Neural cell (in vitro differentiated cells): ENCODE measurements at regions not wholly inside any gene's neighbourhood (a gene's known extent, or its start where the extent isn't known, plus 50 kb on each side); places are given as distances from the start of the nearest gene placed in this dataset.

Experiments used
- H2AFZ ChIP-seq: fragments of 200-600, 300-800 bp; sonication (generic), shearing (Covaris generic); 2 replicates; pipeline ENCODE4 v1.6.0; 2014; ENCODE audit warnings: low read depth, mild to moderate bottlenecking, antibody characterized with exemption, low read length, moderate library complexity
- H3F3A ChIP-seq: fragments of 200-600 bp; shearing (Covaris generic); 2 replicates; pipeline ENCODE4 v1.6.1; 2016; ENCODE audit warnings: mild to moderate bottlenecking, moderate library complexity, mixed read lengths, antibody characterized with exemption, low read length; ENCODE audit not compliant: insufficient read depth, poor library complexity, severe bottlenecking
- H3K27ac ChIP-seq: fragments of 200-600, 300-800 bp; sonication (generic), shearing (Covaris generic); 2 replicates; pipeline ENCODE4 v1.5.1; 2014; ENCODE audit warnings: mild to moderate bottlenecking, low read length, moderate library complexity
- H3K27me3 ChIP-seq: fragments of 300-800, 200-600 bp; sonication (generic), shearing (Covaris generic); 2 replicates; pipeline ENCODE4 v1.6.0; 2014; ENCODE audit warnings: mild to moderate bottlenecking, low read depth, low read length, moderate library complexity; ENCODE audit not compliant: insufficient read depth
- H3K36me3 ChIP-seq: fragments of 300-800, 200-600 bp; sonication (generic), shearing (Covaris generic); 2 replicates; pipeline ENCODE4 v1.5.1; 2014; ENCODE audit warnings: mild to moderate bottlenecking, antibody characterized with exemption, low read length, moderate library complexity; ENCODE audit not compliant: insufficient read depth
- H3K4me2 ChIP-seq: fragments of 300-800, 200-600 bp; sonication (generic), shearing (Covaris generic); 2 replicates; pipeline ENCODE4 v1.6.0; 2014; ENCODE audit warnings: mild to moderate bottlenecking, low read length
- H3K4me3 ChIP-seq: fragments of 300-800, 200-600 bp; sonication (generic), shearing (Covaris generic); 2 replicates; pipeline ENCODE4 v1.5.1; 2014; ENCODE audit warnings: mild to moderate bottlenecking, low read length, moderate library complexity
- H3K79me2 ChIP-seq: fragments of 200-600 bp; shearing (Covaris generic); replicated peaks from 2 replicates; pipeline ENCODE4 v1.6.0; 2014; ENCODE audit warnings: mild to moderate bottlenecking, low read length, moderate library complexity; ENCODE audit not compliant: insufficient read depth
- H3K9ac ChIP-seq: fragments of 300-800, 200-600 bp; sonication (generic), shearing (Covaris generic); 2 replicates; pipeline ENCODE4 v1.6.1; 2016; ENCODE audit warnings: mild to moderate bottlenecking, low read length, mixed read lengths
- H3K9me2 ChIP-seq: fragments of 200-600 bp; shearing (Covaris generic); 2 replicates; pipeline ENCODE4 v1.6.1; 2016; ENCODE audit warnings: mild to moderate bottlenecking, low read length, mixed read lengths; ENCODE audit not compliant: insufficient read depth
- H3K9me3 ChIP-seq: fragments of 200-600, 300-800 bp; sonication (generic), shearing (Covaris generic); 2 replicates; pipeline ENCODE4 v1.6.1; 2016; ENCODE audit warnings: mild to moderate bottlenecking, mixed run types, low read length, moderate library complexity, mixed read lengths
- H4K20me1 ChIP-seq: fragments of 200-600 bp; shearing (Covaris generic); 2 replicates; pipeline ENCODE4 v1.6.1; 2016; ENCODE audit warnings: mild to moderate bottlenecking, mixed run types; ENCODE audit not compliant: insufficient read depth
- EP300 ChIP-seq: fragments of 450-650 bp; conservative IDR thresholded peaks from 2 replicates; pipeline ENCODE4 v1.6.1; 2014; ENCODE audit warnings: antibody characterized with exemption, mild to moderate bottlenecking, moderate library complexity; ENCODE audit not compliant: poor library complexity, severe bottlenecking
- EZH2 ChIP-seq: fragments of 200-600, 300-800 bp; shearing (Covaris generic), sonication (generic); IDR thresholded peaks from 2 replicates; pipeline ENCODE4 v1.6.1; 2014; ENCODE audit warnings: antibody characterized with exemption, low read length, borderline replicate concordance, mild to moderate bottlenecking; ENCODE audit not compliant: insufficient read depth, poor library complexity, severe bottlenecking
- MXI1 ChIP-seq: fragments of 450-650 bp; conservative IDR thresholded peaks from 2 replicates; pipeline ENCODE4 v1.6.1; 2014; ENCODE audit warnings: antibody characterized with exemption, mild to moderate bottlenecking; ENCODE audit not compliant: poor library complexity, severe bottlenecking
- POLR2AphosphoS5 ChIP-seq: IDR thresholded peaks from 2 replicates; pipeline ENCODE4 v1.6.1; 2012
- RAD21 ChIP-seq: fragments of 450-650 bp; conservative IDR thresholded peaks from 2 replicates; pipeline ENCODE4 v1.6.1; 2014; ENCODE audit warnings: antibody characterized with exemption, mild to moderate bottlenecking, moderate library complexity
- SMC3 ChIP-seq: fragments of 450-650 bp; conservative IDR thresholded peaks from 2 replicates; pipeline ENCODE4 v1.6.1; 2014; ENCODE audit warnings: antibody characterized with exemption, mild to moderate bottlenecking, moderate library complexity; ENCODE audit not compliant: poor library complexity
- TAF1 ChIP-seq: IDR thresholded peaks from 2 replicates; pipeline ENCODE4 v1.6.1; 2012; ENCODE audit warnings: low read depth
- TF ChIP-seq, protein P1 (sequence below): IDR thresholded peaks from 2 replicates; pipeline ENCODE4 v1.6.1; 2012; ENCODE audit warnings: borderline replicate concordance
- TF ChIP-seq, protein P2 (sequence below): fragments of 450-650 bp; IDR thresholded peaks from 2 replicates; pipeline ENCODE4 v1.5.1; 2014; ENCODE audit warnings: antibody characterized with exemption, mild to moderate bottlenecking, moderate library complexity; ENCODE audit not compliant: poor library complexity, severe bottlenecking

DNA sequence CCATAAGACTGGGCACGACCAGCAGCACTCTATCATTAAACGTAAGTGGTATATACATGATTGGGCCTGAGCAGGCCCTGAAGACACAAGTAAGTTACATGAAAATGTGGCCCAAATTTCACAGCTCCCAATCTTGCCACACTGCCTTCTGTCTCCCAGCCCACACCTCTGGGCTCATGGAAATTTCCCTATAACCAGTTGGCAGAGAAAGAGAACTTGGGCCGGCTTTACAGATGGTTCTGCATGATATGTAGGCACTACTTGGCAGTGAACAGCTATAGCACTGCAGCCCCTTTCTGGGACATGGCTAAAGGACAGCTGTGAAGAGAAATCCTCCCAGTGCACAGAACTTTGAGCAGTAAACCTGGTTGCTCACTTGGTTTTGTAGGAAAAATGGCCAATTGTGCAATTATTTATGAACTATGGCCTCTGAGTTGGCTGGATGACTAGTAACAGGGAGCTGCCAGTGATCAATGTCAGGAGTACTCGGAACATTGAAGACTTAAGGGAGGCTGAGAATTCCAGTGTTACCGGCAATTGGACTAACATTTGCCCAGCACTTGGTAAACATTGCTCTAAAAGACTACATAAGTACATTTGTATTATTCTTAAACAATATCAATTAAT is 1006.6 kb upstream of the LRRN3 start:
- Histone ChIP-seq H3K4me3 (no peak overlapping the region), H3K4me2 (no peak overlapping the region), H3K36me3 (no peaks in the 10 kb centered on the region), H3K9me2 (no peaks in the 10 kb centered on the region), H4K20me1 (no peaks in the 10 kb centered on the region), H3K27me3 (no peaks in the 10 kb centered on the region), H3K9me3 (no peaks in the 10 kb centered on the region), H3K27ac (no peak overlapping the region), H3K79me2 (no peaks in the 10 kb centered on the region), H3F3A (no peaks in the 10 kb centered on the region), H2AFZ (no peak overlapping the region), H3K9ac (no peak overlapping the region)
- TF ChIP-seq RAD21 (no peak), EP300 (no peak), MXI1 (no peak), POLR2AphosphoS5 (no peak), SMC3 (no peak), TAF1 (no peak), EZH2 (no peak)
- TF ChIP-seq, protein P1, sequence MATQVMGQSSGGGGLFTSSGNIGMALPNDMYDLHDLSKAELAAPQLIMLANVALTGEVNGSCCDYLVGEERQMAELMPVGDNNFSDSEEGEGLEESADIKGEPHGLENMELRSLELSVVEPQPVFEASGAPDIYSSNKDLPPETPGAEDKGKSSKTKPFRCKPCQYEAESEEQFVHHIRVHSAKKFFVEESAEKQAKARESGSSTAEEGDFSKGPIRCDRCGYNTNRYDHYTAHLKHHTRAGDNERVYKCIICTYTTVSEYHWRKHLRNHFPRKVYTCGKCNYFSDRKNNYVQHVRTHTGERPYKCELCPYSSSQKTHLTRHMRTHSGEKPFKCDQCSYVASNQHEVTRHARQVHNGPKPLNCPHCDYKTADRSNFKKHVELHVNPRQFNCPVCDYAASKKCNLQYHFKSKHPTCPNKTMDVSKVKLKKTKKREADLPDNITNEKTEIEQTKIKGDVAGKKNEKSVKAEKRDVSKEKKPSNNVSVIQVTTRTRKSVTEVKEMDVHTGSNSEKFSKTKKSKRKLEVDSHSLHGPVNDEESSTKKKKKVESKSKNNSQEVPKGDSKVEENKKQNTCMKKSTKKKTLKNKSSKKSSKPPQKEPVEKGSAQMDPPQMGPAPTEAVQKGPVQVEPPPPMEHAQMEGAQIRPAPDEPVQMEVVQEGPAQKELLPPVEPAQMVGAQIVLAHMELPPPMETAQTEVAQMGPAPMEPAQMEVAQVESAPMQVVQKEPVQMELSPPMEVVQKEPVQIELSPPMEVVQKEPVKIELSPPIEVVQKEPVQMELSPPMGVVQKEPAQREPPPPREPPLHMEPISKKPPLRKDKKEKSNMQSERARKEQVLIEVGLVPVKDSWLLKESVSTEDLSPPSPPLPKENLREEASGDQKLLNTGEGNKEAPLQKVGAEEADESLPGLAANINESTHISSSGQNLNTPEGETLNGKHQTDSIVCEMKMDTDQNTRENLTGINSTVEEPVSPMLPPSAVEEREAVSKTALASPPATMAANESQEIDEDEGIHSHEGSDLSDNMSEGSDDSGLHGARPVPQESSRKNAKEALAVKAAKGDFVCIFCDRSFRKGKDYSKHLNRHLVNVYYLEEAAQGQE, result no peak
- TF ChIP-seq, protein P2, sequence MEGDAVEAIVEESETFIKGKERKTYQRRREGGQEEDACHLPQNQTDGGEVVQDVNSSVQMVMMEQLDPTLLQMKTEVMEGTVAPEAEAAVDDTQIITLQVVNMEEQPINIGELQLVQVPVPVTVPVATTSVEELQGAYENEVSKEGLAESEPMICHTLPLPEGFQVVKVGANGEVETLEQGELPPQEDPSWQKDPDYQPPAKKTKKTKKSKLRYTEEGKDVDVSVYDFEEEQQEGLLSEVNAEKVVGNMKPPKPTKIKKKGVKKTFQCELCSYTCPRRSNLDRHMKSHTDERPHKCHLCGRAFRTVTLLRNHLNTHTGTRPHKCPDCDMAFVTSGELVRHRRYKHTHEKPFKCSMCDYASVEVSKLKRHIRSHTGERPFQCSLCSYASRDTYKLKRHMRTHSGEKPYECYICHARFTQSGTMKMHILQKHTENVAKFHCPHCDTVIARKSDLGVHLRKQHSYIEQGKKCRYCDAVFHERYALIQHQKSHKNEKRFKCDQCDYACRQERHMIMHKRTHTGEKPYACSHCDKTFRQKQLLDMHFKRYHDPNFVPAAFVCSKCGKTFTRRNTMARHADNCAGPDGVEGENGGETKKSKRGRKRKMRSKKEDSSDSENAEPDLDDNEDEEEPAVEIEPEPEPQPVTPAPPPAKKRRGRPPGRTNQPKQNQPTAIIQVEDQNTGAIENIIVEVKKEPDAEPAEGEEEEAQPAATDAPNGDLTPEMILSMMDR, result no peak

DNA sequence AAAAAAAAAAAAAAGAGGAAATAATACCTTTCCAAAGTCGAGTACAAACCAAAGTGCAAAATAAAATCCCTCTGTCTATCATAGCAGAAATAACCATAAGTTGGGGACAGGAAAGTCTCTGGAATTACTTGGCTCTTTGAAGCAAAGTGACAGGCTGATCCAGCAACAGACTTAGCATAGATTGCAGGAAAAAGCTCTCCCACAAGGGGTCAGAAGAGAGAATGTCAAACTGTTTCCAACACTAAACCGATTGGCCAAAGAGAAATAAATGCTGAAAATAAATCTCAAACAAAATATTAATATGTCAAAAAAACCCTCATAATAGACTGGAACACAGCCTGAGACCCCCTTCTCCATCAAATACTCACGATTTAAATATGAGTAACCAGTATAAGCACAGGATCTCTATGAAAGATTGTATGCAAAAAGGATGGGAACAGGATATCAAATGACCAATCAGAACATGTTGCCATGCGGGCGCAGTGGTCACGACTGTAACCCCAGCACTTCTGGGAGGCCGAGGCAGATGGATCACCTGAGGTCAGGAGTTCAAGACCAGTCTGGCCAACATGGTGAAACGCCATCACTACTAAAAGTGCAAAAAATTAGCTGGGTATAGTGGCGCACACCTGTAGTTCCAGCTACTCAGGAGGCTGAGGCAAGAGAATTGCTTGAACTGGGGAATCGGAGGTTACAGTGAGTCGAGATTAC is 1000.7 kb upstream of the LRRN3 start:
- H3K4me2 ChIP-seq, result no peak overlapping the region
- H3K9ac ChIP-seq, result no peak overlapping the region
- H3K4me3 ChIP-seq, result no peak overlapping the region
- no peaks in the 10 kb centered on the region for H3K27me3 ChIP-seq
- no peaks in the 10 kb centered on the region for H4K20me1 ChIP-seq
- H3K36me3 ChIP-seq, result no peaks in the 10 kb centered on the region
- H3K27ac ChIP-seq, result no peak overlapping the region
- H3F3A ChIP-seq, result no peaks in the 10 kb centered on the region
- H2AFZ ChIP-seq, result no peak overlapping the region
- no peaks in the 10 kb centered on the region for H3K9me2 ChIP-seq
- H3K79me2 ChIP-seq, result no peaks in the 10 kb centered on the region
- TF ChIP-seq SMC3, result no peak
- TF ChIP-seq, protein P1, result no peak
- TF ChIP-seq EP300, result no peak
- TF ChIP-seq EZH2, result no peak
- no peak for TF ChIP-seq TAF1
- TF ChIP-seq MXI1, result no peak
- TF ChIP-seq RAD21, result no peak
- TF ChIP-seq POLR2AphosphoS5, result no peak
- TF ChIP-seq, protein P2, result no peak
- H3K9me3 ChIP-seq, result no peaks in the 10 kb centered on the region
